ENCODE measurements at regions not wholly inside any gene's neighbourhood (a gene's known extent, or its start where the extent isn't known, plus 50 kb on each side); places are given as distances from the start of the nearest gene placed in this dataset.

DNA sequence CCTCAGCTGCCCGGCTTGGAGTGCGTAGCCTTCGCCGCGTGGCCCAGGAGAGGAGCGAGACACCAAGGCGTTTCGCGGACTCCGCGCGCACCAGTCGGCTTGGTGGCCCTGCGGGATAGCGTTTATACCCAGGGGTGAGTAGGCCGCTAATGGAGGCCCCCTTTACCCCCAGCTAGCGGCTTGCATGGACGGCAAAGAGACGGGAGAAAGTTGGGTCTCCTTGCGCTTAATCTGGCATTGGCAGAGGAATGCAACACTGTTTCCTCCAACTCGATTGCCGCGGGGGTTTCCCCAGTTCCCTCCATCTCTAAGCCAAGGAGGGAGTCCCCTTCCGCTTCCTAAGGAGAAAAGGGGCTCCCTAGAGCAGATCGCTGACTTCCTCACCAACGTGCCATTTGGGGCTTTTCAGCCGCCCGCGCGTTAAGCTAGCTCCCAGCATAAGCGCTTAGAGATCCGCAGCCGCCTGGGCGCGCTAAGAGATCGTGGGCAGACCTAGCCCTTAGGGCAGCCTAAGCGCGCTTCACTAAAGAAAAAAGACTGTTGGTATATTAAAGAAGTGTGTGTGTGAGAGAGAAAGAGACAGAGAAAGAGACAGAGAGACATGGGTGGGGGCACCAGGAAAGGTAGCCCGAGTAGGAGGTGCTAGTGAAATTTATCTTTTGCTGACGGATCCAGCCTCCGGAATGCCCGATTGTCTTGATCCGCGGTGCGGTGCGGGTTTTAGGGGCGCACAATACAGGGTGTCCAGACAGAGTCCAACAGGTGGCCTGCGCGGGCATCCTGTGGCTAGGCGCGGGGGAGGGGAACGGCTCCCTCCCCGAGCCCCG, 597.9 kb upstream of the SGCD start:
- TF ChIP-seq GATA2 (IDR thresholded peaks at IDR 0.05; ENCODE audit: low read depth, low read length) (no peak), GATA3 (IDR thresholded peaks at IDR 0.05; ENCODE audit: low read depth, low read length) (no peak)

DNA sequence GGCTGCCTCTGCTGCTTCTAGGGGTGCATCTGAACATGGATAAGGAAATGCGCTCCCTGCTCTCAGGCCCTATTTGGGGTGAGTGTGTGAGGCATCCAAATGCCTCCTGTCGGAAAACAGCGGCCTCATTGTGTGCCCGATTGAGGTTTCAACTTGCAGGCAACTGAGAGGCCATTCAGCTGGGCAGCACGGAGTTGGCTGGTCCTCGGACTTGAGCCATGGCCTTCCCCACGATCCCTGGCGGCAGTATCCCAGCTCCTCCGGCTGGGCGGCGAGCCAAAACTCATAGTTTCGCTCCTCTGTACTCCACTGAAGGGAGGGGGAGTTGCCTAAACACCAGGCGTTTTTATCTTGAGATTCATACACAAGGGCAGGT, 597.3 kb upstream of the SGCD start:
- no peak for TF ChIP-seq GATA3 (IDR thresholded peaks at IDR 0.05; ENCODE audit: low read depth, low read length)
- no peak for TF ChIP-seq GATA2 (IDR thresholded peaks at IDR 0.05; ENCODE audit: low read depth, low read length)

GRCh38 chr5:155732587-155733376, 594.2 kb upstream of the SGCD start:
- TF ChIP-seq GATA2 (IDR thresholded peaks at IDR 0.05; ENCODE audit: low read depth, low read length) (no peak), GATA3 (IDR thresholded peaks at IDR 0.05; ENCODE audit: low read depth, low read length) (no peak)

- TF ChIP-seq GATA3 (IDR thresholded peaks at IDR 0.05; ENCODE audit: low read depth, low read length) (no peak), GATA2 (IDR thresholded peaks at IDR 0.05; ENCODE audit: low read depth, low read length) (no peak)
These were observed 593.0 kb upstream of the SGCD start for GRCh38 chr5:155733935-155734334.

- TF ChIP-seq GATA2 (IDR thresholded peaks at IDR 0.05; ENCODE audit: low read depth, low read length) (no peak), GATA3 (IDR thresholded peaks at IDR 0.05; ENCODE audit: low read depth, low read length) (no peak)
These were observed 591.6 kb upstream of the SGCD start for GRCh38 chr5:155735388-155735787.

GRCh38 chr5:155738616-155739015, 588.3 kb upstream of the SGCD start:
- TF ChIP-seq GATA3 (IDR thresholded peaks at IDR 0.05; ENCODE audit: low read depth, low read length), result no peak
- TF ChIP-seq GATA2 (IDR thresholded peaks at IDR 0.05; ENCODE audit: low read depth, low read length), result no peak

DNA sequence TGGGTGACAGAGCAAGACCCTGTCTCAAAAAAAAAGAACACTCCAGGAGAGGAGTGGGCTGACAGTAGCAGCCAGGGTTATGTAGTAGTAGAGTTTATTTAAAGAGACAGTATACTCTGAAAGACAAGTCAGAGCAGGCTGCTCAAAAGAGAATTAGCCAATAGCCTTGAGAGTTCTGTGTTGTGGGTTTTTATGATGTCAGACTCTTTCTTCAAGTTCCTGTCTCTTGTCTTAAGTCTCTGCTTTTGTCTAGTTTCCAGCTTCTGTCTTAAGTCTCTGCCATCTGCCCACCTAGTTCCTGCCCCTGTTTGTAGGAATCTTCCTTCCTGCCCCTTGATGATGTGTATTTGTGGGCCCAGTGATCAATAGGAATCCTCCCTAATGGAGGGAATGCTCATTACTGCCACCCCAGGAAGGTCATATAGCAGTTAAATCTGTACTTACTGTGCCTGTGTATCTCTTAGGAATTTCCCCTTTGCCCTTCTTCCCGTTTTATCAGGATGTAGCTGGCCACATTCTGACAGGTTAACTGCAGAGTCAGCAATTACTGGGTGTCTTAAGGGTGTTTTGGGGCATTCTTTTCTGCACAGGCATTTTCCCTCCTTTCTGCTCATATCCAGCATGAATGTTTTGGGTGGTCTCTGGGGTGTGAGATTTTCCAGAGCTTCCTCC, 580.5 kb upstream of the SGCD start:
- no peak for TF ChIP-seq GATA3 (IDR thresholded peaks at IDR 0.05; ENCODE audit: low read depth, low read length)
- no peak for TF ChIP-seq GATA2 (IDR thresholded peaks at IDR 0.05; ENCODE audit: low read depth, low read length)

GRCh38 chr5:155750101-155750500, 576.9 kb upstream of the SGCD start:
- no peak for TF ChIP-seq GATA2 (IDR thresholded peaks at IDR 0.05; ENCODE audit: low read depth, low read length)
- TF ChIP-seq GATA3 (IDR thresholded peaks at IDR 0.05; ENCODE audit: low read depth, low read length), result no peak

DNA sequence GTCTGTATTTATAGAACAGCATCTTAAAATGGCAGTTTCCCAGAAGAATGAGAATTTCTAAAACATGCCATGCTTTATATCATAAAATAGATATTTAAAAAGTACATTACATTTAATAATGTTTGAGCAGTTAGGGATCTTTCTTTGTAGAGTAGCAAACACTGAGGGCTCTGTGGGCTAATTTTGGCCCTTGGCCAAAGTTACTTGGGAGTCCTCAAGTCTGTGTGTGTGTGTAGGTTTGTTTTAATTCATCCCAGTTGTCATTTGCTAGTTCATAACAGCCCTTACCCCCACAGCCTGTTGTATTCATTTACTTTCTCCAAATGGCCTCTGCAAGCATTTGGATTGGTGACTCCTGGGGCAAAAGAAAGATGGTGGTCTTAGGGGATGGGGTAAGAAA, 576.4 kb upstream of the SGCD start:
- no peak for TF ChIP-seq GATA2 (IDR thresholded peaks at IDR 0.05; ENCODE audit: low read depth, low read length)
- no peak for TF ChIP-seq GATA3 (IDR thresholded peaks at IDR 0.05; ENCODE audit: low read depth, low read length)

- no peak for TF ChIP-seq GATA3 (IDR thresholded peaks at IDR 0.05; ENCODE audit: low read depth, low read length)
- no peak for TF ChIP-seq GATA2 (IDR thresholded peaks at IDR 0.05; ENCODE audit: low read depth, low read length)
These were observed 572.9 kb upstream of the SGCD start for GRCh38 chr5:155753943-155754581.

GRCh38 chr5:155759252-155759651, 567.7 kb upstream of the SGCD start:
- no peak for TF ChIP-seq GATA2 (IDR thresholded peaks at IDR 0.05; ENCODE audit: low read depth, low read length)
- TF ChIP-seq GATA3 (IDR thresholded peaks at IDR 0.05; ENCODE audit: low read depth, low read length), result no peak

- no peak for TF ChIP-seq GATA3 (IDR thresholded peaks at IDR 0.05; ENCODE audit: low read depth, low read length)
- TF ChIP-seq GATA2 (IDR thresholded peaks at IDR 0.05; ENCODE audit: low read depth, low read length), result no peak
These were observed 567.0 kb upstream of the SGCD start for GRCh38 chr5:155759984-155760383.

- TF ChIP-seq GATA2 (IDR thresholded peaks at IDR 0.05; ENCODE audit: low read depth, low read length), result no peak
- no peak for TF ChIP-seq GATA3 (IDR thresholded peaks at IDR 0.05; ENCODE audit: low read depth, low read length)
These were observed 565.5 kb upstream of the SGCD start for GRCh38 chr5:155761502-155761901.

GRCh38 chr5:155765715-155766114, 561.2 kb upstream of the SGCD start:
- TF ChIP-seq GATA2 (IDR thresholded peaks at IDR 0.05; ENCODE audit: low read depth, low read length) (no peak), GATA3 (IDR thresholded peaks at IDR 0.05; ENCODE audit: low read depth, low read length) (no peak)

Measured in SH-SY5Y (cell line).